ENCODE measurements at regions not wholly inside any gene's neighbourhood (a gene's known extent, or its start where the extent isn't known, plus 50 kb on each side); places are given as distances from the start of the nearest gene placed in this dataset.

DNA sequence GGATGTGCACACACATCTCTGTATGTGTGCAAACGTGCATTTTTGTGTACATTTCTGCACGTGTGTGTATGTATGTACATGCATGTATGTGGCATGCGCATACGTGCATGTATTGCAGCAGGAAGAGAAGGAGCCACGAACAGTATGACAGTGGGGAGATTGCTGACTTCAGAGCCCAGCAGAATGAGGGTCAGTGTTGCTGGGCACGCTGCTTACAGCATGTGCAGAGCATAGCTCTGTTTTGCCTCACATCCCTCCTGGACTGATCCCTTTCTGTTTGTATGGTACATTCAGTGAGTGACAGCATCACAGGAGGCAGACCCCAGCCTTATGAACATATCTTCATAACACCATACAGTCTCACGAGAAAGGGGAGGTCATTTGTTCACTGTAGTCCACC, 934.0 kb upstream of the EEF2KMT start:
- intact Hi-C loops (cut with micrococcal nuclease): no loop called here
- H3K4me1 Mint-ChIP-seq (ENCODE audit: low read depth): no peaks in the 10 kb centered on the region
- H3K36me3 Mint-ChIP-seq (ENCODE audit: low read depth): no peaks in the 10 kb centered on the region
- no peaks in the 10 kb centered on the region for H3K27me3 Mint-ChIP-seq
- CTCF ChIA-PET: no interaction called here
- TF ChIP-seq, protein P1, sequence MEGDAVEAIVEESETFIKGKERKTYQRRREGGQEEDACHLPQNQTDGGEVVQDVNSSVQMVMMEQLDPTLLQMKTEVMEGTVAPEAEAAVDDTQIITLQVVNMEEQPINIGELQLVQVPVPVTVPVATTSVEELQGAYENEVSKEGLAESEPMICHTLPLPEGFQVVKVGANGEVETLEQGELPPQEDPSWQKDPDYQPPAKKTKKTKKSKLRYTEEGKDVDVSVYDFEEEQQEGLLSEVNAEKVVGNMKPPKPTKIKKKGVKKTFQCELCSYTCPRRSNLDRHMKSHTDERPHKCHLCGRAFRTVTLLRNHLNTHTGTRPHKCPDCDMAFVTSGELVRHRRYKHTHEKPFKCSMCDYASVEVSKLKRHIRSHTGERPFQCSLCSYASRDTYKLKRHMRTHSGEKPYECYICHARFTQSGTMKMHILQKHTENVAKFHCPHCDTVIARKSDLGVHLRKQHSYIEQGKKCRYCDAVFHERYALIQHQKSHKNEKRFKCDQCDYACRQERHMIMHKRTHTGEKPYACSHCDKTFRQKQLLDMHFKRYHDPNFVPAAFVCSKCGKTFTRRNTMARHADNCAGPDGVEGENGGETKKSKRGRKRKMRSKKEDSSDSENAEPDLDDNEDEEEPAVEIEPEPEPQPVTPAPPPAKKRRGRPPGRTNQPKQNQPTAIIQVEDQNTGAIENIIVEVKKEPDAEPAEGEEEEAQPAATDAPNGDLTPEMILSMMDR (IDR thresholded peaks at IDR 0.05): no peak
- no peak overlapping the region for H3K4me3 Mint-ChIP-seq
- no peaks in the 10 kb centered on the region for H3K9me3 Mint-ChIP-seq
- no peak for ATAC-seq
- POLR2A ChIA-PET: no interaction called here
- no peak overlapping the region for H3K27ac Mint-ChIP-seq
- DNase-seq: no peak

DNA sequence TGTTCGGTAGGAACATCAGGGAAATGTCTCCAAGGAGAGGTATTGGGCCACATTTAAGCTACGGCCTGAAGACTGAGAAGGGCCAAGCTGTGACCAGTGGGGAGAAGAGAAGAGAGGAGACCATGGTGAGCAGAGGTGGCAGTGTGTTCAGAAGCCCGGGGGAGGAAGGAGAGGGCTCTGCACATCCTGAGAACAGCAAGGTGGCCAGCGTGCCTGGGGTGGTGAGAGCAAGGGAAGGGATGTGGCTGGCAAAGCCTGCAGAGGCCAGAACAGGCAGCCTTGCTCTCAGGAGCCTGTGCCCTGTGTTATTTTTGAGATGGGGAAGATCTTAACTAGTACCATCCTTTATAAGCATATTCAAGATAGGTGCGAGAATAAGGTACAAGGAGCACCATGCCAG, 933.5 kb upstream of the EEF2KMT start:
- CTCF ChIA-PET: no interaction called here
- no peaks in the 10 kb centered on the region for H3K9me3 Mint-ChIP-seq
- DNase-seq (no peak), ATAC-seq (no peak)
- no peak overlapping the region for H3K27ac Mint-ChIP-seq
- TF ChIP-seq, protein P1 (IDR thresholded peaks at IDR 0.05): no peak
- H3K4me3 Mint-ChIP-seq: no peak overlapping the region
- intact Hi-C loops (cut with micrococcal nuclease): no loop called here
- POLR2A ChIA-PET: no interaction called here
- no peaks in the 10 kb centered on the region for H3K27me3 Mint-ChIP-seq
- no peaks in the 10 kb centered on the region for H3K36me3 Mint-ChIP-seq (ENCODE audit: low read depth)
- H3K4me1 Mint-ChIP-seq (ENCODE audit: low read depth): no peaks in the 10 kb centered on the region

DNA sequence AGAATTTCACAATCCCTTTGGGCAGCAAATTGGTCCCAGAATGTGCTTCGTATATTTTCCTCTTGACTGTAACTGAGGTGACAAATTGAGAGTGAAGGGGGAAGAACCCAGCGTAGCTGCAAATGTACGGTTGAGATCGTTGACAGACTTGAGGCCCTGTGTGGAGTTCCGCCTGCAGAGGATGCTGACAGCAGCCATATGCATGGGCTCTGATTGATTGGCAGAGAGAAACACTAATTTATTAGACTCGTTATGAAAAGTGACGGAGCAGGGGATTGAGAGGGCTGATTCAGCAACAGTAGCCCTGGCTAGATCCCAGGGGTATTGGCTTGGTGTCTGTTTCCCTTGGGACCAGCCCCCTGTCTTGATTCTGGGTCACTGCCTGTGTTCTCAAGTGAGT, 930.1 kb upstream of the EEF2KMT start:
- TF ChIP-seq, protein P1 (IDR thresholded peaks at IDR 0.05): no peak

DNA sequence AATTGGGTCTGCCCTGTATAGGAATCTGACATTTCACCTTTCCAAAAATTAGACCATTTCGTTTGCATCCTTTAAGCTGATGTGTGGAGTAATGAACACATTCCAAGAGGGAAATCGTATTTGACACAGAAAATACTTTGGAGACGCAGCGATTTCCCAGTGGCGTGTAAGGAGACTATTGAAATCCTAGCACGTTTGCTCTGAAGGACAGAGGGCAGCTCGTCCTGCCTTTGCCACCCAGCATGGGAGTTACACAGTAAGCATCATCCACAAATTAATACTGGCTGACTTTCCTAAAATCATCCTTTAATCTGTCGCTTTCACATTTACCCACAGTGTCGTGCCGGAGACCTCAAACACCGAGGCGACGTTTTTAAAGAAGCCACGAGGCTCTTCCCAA, 925.9 kb upstream of the EEF2KMT start:
- Mint-ChIP-seq H3K27ac (no peak overlapping the region), H3K4me1 (ENCODE audit: low read depth) (no peaks in the 10 kb centered on the region), H3K4me3 (no peak overlapping the region), H3K27me3 (peaks cover 7% of the 10 kb centered on the region), H3K36me3 (ENCODE audit: low read depth) (no peaks in the 10 kb centered on the region), H3K9me3 (peaks cover 1% of the 10 kb centered on the region)
- intact Hi-C loops (cut with micrococcal nuclease): no loop called here
- TF ChIP-seq, protein P1 (IDR thresholded peaks at IDR 0.05): no peak
- ChIA-PET CTCF (no interaction called here), POLR2A (no interaction called here)
- DNase-seq (no peak), ATAC-seq (no peak)

More for the DNA sequence above, 930.1 kb upstream of the EEF2KMT start:
- ChIA-PET POLR2A (no interaction called here), CTCF (no interaction called here)
- no peak for DNase-seq
- H3K36me3 Mint-ChIP-seq (ENCODE audit: low read depth): no peaks in the 10 kb centered on the region
- ATAC-seq: no peak
- H3K9me3 Mint-ChIP-seq: peaks cover 1% of the 10 kb centered on the region
- intact Hi-C loops (cut with micrococcal nuclease): no loop called here
- H3K27ac Mint-ChIP-seq: no peak overlapping the region
- no peaks in the 10 kb centered on the region for H3K4me1 Mint-ChIP-seq (ENCODE audit: low read depth)
- no peaks in the 10 kb centered on the region for H3K27me3 Mint-ChIP-seq
- H3K4me3 Mint-ChIP-seq: no peak overlapping the region

DNA sequence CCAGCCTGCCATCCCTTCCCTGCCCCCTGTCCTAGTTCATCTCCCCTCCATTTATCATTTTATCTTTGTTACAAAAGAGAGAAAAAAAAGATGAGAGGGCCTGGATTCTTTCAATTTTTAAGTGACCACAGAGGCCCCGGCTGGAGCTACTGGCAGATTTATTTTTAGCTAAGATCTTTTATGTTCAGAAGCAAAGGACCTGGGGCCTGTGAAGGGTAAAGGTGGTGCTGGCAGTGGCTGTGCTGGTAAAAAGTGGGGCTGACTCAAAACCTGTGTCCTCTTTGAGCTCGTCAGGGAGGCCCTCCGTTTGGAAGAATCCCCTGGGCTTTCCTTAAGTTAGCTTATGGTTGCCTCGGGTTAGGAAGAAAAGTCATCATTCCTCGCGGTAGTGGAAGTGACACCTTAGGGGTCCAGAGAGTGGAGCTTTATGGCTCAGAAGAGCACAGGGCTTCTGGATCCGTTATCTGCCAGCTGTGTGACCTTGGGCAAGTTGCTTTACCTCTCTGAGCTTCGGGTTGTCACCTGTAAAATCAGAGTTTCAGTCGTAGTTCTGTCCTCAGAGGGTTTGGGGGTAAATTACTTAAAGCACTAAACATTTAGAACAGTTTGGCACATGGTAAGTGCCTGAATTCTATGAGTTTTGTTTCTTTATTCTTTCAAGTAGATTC, 923.8 kb upstream of the EEF2KMT start:
- Mint-ChIP-seq H3K27me3 (peaks cover 14% of the 10 kb centered on the region), H3K27ac (no peak overlapping the region), H3K4me1 (ENCODE audit: low read depth) (no peaks in the 10 kb centered on the region), H3K36me3 (ENCODE audit: low read depth) (no peaks in the 10 kb centered on the region), H3K9me3 (peaks cover 1% of the 10 kb centered on the region), H3K4me3 (no peak overlapping the region)
- no peak for DNase-seq
- POLR2A ChIA-PET: no interaction called here
- CTCF ChIA-PET: interaction anchor here (1.5 kb wide), 1 partner anchor 60 kb away, joined by 5 read pairs; no protein-coding TSS in a partner anchor
- TF ChIP-seq, protein P1 (IDR thresholded peaks at IDR 0.05): no peak
- intact Hi-C loops (cut with micrococcal nuclease): no loop called here
- no peak for ATAC-seq

Measured in activated CD8-positive, alpha-beta T cell treated with anti-CD3 and anti-CD28 coated beads for 36 hours (primary cell).